GM23338 (cell line): ENCODE measurements at regions not wholly inside any gene's neighbourhood (a gene's known extent, or its start where the extent isn't known, plus 50 kb on each side); places are given as distances from the start of the nearest gene placed in this dataset.

ENCODE experiments used
- ATAC-seq: fragments of 200-7000 bp; cut with Tn5 transposase; 3 replicates; pipeline ENCODE4 v1.9.1; 2020
- DNase-seq: peaks from one replicate; pipeline ENCODE4 v3.0.0-alpha.2; 2015; ENCODE audit warnings: low spot score
- H2AFZ ChIP-seq: fragments of 200-600 bp; sonication (generic); 2 replicates; pipeline ENCODE4 v1.8.0; 2016; ENCODE audit warnings: antibody characterized with exemption, mild to moderate bottlenecking, moderate library complexity
- H3F3A ChIP-seq: fragments of 200-600 bp; sonication (generic); replicated peaks from 2 replicates; pipeline ENCODE4 v1.8.0; 2017; ENCODE audit warnings: antibody characterized with exemption, mixed run types, low read depth
- H3K27ac ChIP-seq: fragments of 200-600 bp; sonication (generic); 2 replicates; pipeline ENCODE4 v1.6.1; 2016; ENCODE audit warnings: low read depth
- H3K27me3 ChIP-seq: fragments of 200-600 bp; sonication (generic); 2 replicates; pipeline ENCODE4 v1.8.0; 2016; ENCODE audit warnings: mild to moderate bottlenecking, mixed run types, moderate library complexity; ENCODE audit not compliant: insufficient read depth
- H3K36me3 ChIP-seq: fragments of 200-600 bp; sonication (generic); 2 replicates; pipeline ENCODE4 v1.8.0; 2016; ENCODE audit warnings: mild to moderate bottlenecking; ENCODE audit not compliant: insufficient read depth
- H3K4me1 ChIP-seq: fragments of 200-600 bp; sonication (generic); 2 replicates; pipeline ENCODE4 v1.8.0; 2016; ENCODE audit warnings: mild to moderate bottlenecking, moderate library complexity; ENCODE audit not compliant: insufficient read depth
- H3K4me2 ChIP-seq: fragments of 200-600 bp; sonication (generic); 2 replicates; pipeline ENCODE4 v1.7.1; 2017; ENCODE audit warnings: mixed run types
- H3K4me3 ChIP-seq: fragments of 200-600 bp; sonication (generic); 2 replicates; pipeline ENCODE4 v1.6.1; 2016; ENCODE audit warnings: mixed run types
- H3K79me2 ChIP-seq: fragments of 200-600 bp; sonication (generic); replicated peaks from 2 replicates; pipeline ENCODE4 v1.8.0; 2017; ENCODE audit warnings: mild to moderate bottlenecking; ENCODE audit not compliant: insufficient read depth
- H3K9me2 ChIP-seq: fragments of 200-600 bp; sonication (generic); 2 replicates; pipeline ENCODE4 v1.8.0; 2017; ENCODE audit not compliant: insufficient read depth
- H4K20me1 ChIP-seq: fragments of 200-600 bp; sonication (generic); replicated peaks from 2 replicates; pipeline ENCODE4 v1.8.0; 2017; ENCODE audit warnings: mild to moderate bottlenecking; ENCODE audit not compliant: insufficient read depth
- H3K27ac Mint-ChIP-seq: 2 replicates; pipeline ENCODE4 v1.8.0; 2020; ENCODE audit warnings: inconsistent platforms, mild to moderate bottlenecking, moderate library complexity, mixed read lengths
- H3K27me3 Mint-ChIP-seq: 3 replicates; pipeline ENCODE4 v1.8.0; 2022; ENCODE audit warnings: low read depth, mild to moderate bottlenecking, moderate library complexity, mixed read lengths, inconsistent platforms; ENCODE audit not compliant: insufficient read depth, poor library complexity
- H3K36me3 Mint-ChIP-seq: 3 replicates; pipeline ENCODE4 v1.8.0; 2021; ENCODE audit warnings: low read depth, mild to moderate bottlenecking, inconsistent platforms, moderate library complexity, mixed read lengths
- H3K4me1 Mint-ChIP-seq: 3 replicates; pipeline ENCODE4 v1.8.0; 2020; ENCODE audit warnings: mild to moderate bottlenecking, inconsistent platforms, mixed read lengths
- H3K4me3 Mint-ChIP-seq: 3 replicates; pipeline ENCODE4 v1.8.0; 2021; ENCODE audit warnings: moderate library complexity, mild to moderate bottlenecking, inconsistent platforms, mixed read lengths
- H3K9me3 Mint-ChIP-seq: 3 replicates; pipeline ENCODE4 v1.8.0; 2020; ENCODE audit warnings: moderate library complexity, mild to moderate bottlenecking, inconsistent platforms, mixed read lengths
- CREB1 ChIP-seq: fragments of 250-450 bp; sonication (Bioruptor Pico); IDR thresholded peaks from 2 replicates; pipeline ENCODE4 v1.5.0; 2020; ENCODE audit warnings: low read depth, mild to moderate bottlenecking, moderate library complexity
- POLR2AphosphoS5 ChIP-seq: IDR thresholded peaks from 2 replicates; pipeline ENCODE4 v1.6.1; 2016; ENCODE audit warnings: antibody characterized with exemption, low read depth
- STAT1 ChIP-seq: IDR thresholded peaks from one replicate; pipeline ENCODE4 v1.6.1; 2016; ENCODE audit warnings: antibody characterized with exemption; ENCODE audit not compliant: unreplicated experiment
- ZNF331 ChIP-seq: fragments of 250-450 bp; sonication (Bioruptor Pico); IDR thresholded peaks from 2 replicates; pipeline ENCODE4 v1.5.0; 2020; ENCODE audit warnings: low read depth, mild to moderate bottlenecking, moderate library complexity
- TF ChIP-seq, protein P1 (sequence below): fragments of 250-450 bp; sonication (Bioruptor Pico); IDR thresholded peaks from 2 replicates; pipeline ENCODE4 v1.5.0; 2020; ENCODE audit warnings: mild to moderate bottlenecking, moderate library complexity
- TF ChIP-seq, protein P2 (sequence below): IDR thresholded peaks from one replicate; pipeline ENCODE4 v1.6.1; 2018; ENCODE audit warnings: antibody characterized with exemption; ENCODE audit not compliant: unreplicated experiment

DNA sequence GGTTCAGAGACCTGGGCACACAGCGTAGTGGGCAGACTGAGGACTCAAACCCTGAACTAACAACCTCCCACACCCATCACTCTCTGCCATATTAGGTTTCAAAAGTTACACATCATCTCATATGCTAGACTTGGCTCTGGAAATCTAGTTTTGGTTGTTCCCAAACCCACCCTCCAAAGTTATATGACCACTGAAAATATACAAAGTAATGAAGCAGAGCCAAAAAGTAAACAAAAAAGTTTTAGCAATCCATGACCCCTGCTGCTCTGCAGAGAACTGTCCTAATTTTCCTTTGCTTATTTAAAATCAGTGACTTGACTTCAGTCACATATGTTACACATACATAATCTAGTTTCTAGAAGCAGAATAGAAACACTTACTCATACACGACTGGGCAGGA is 155.6 kb upstream of the TAS2R1 start (continued):
- TF ChIP-seq, protein P1, sequence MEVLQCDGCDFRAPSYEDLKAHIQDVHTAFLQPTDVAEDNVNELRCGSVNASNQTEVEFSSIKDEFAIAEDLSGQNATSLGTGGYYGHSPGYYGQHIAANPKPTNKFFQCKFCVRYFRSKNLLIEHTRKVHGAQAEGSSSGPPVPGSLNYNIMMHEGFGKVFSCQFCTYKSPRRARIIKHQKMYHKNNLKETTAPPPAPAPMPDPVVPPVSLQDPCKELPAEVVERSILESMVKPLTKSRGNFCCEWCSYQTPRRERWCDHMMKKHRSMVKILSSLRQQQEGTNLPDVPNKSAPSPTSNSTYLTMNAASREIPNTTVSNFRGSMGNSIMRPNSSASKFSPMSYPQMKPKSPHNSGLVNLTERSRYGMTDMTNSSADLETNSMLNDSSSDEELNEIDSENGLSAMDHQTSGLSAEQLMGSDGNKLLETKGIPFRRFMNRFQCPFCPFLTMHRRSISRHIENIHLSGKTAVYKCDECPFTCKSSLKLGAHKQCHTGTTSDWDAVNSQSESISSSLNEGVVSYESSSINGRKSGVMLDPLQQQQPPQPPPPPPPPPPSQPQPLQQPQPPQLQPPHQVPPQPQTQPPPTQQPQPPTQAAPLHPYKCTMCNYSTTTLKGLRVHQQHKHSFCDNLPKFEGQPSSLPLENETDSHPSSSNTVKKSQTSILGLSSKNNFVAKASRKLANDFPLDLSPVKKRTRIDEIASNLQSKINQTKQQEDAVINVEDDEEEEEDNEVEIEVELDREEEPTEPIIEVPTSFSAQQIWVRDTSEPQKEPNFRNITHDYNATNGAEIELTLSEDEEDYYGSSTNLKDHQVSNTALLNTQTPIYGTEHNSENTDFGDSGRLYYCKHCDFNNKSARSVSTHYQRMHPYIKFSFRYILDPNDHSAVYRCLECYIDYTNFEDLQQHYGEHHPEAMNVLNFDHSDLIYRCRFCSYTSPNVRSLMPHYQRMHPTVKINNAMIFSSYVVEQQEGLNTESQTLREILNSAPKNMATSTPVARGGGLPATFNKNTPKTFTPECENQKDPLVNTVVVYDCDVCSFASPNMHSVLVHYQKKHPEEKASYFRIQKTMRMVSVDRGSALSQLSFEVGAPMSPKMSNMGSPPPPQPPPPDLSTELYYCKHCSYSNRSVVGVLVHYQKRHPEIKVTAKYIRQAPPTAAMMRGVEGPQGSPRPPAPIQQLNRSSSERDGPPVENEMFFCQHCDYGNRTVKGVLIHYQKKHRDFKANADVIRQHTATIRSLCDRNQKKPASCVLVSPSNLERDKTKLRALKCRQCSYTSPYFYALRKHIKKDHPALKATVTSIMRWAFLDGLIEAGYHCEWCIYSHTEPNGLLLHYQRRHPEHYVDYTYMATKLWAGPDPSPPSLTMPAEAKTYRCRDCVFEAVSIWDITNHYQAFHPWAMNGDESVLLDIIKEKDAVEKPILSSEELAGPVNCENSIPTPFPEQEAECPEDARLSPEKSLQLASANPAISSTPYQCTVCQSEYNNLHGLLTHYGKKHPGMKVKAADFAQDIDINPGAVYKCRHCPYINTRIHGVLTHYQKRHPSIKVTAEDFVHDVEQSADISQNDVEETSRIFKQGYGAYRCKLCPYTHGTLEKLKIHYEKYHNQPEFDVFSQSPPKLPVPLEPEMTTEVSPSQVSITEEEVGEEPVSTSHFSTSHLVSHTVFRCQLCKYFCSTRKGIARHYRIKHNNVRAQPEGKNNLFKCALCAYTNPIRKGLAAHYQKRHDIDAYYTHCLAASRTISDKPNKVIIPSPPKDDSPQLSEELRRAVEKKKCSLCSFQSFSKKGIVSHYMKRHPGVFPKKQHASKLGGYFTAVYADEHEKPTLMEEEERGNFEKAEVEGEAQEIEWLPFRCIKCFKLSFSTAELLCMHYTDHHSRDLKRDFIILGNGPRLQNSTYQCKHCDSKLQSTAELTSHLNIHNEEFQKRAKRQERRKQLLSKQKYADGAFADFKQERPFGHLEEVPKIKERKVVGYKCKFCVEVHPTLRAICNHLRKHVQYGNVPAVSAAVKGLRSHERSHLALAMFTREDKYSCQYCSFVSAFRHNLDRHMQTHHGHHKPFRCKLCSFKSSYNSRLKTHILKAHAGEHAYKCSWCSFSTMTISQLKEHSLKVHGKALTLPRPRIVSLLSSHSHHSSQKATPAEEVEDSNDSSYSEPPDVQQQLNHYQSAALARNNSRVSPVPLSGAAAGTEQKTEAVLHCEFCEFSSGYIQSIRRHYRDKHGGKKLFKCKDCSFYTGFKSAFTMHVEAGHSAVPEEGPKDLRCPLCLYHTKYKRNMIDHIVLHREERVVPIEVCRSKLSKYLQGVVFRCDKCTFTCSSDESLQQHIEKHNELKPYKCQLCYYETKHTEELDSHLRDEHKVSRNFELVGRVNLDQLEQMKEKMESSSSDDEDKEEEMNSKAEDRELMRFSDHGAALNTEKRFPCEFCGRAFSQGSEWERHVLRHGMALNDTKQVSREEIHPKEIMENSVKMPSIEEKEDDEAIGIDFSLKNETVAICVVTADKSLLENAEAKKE, result no peak
- no peak for TF ChIP-seq POLR2AphosphoS5
- TF ChIP-seq ZNF331 (CRISPR knock-in tag), result no peak
- TF ChIP-seq STAT1, result no peak
- TF ChIP-seq CREB1 (CRISPR knock-in tag), result no peak
- TF ChIP-seq, protein P2, sequence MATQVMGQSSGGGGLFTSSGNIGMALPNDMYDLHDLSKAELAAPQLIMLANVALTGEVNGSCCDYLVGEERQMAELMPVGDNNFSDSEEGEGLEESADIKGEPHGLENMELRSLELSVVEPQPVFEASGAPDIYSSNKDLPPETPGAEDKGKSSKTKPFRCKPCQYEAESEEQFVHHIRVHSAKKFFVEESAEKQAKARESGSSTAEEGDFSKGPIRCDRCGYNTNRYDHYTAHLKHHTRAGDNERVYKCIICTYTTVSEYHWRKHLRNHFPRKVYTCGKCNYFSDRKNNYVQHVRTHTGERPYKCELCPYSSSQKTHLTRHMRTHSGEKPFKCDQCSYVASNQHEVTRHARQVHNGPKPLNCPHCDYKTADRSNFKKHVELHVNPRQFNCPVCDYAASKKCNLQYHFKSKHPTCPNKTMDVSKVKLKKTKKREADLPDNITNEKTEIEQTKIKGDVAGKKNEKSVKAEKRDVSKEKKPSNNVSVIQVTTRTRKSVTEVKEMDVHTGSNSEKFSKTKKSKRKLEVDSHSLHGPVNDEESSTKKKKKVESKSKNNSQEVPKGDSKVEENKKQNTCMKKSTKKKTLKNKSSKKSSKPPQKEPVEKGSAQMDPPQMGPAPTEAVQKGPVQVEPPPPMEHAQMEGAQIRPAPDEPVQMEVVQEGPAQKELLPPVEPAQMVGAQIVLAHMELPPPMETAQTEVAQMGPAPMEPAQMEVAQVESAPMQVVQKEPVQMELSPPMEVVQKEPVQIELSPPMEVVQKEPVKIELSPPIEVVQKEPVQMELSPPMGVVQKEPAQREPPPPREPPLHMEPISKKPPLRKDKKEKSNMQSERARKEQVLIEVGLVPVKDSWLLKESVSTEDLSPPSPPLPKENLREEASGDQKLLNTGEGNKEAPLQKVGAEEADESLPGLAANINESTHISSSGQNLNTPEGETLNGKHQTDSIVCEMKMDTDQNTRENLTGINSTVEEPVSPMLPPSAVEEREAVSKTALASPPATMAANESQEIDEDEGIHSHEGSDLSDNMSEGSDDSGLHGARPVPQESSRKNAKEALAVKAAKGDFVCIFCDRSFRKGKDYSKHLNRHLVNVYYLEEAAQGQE, result no peak

DNA sequence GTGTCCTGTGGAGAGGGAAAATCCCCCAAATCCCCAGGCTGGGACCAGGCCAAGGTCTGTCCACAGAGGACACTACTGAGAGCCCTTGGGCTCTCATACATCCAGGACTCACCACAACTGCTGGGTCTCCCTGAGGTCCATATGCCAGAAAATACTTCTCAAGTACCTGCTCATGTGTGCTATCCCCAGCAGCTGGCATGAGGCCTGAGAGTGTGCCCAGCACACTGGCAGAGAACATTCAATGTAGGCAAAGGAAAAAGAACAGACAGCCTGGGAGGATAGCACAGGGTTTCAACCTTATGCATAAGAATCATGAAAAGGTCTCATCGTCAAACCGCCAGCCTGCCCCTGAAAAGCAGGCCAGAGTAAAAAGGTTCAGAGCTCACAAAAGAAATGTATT is 154.1 kb upstream of the TAS2R1 start:
- Histone ChIP-seq H3K4me2 (no peak overlapping the region), H3K79me2 (no peaks in the 10 kb centered on the region), H3K9me2 (no peaks in the 10 kb centered on the region), H3K27me3 (no peaks in the 10 kb centered on the region), H3F3A (no peaks in the 10 kb centered on the region), H4K20me1 (no peaks in the 10 kb centered on the region), H2AFZ (no peak overlapping the region), H3K36me3 (no peaks in the 10 kb centered on the region), H3K27ac (no peak overlapping the region), H3K4me1 (peaks cover 6% of the 10 kb centered on the region; the same call in 1 of the 2 replicates), H3K4me3 (no peak overlapping the region)
- peaks cover 4% of the 10 kb centered on the region for H3K4me1 Mint-ChIP-seq
- peaks cover 3% of the 10 kb centered on the region; the same call in 1 of the 3 replicates for H3K36me3 Mint-ChIP-seq
- DNase-seq (no peak), ATAC-seq (no peak)
- H3K4me3 Mint-ChIP-seq, result no peak overlapping the region
- peaks cover 4% of the 10 kb centered on the region for H3K9me3 Mint-ChIP-seq
- H3K27me3 Mint-ChIP-seq, result no peaks in the 10 kb centered on the region
- no peak overlapping the region for H3K27ac Mint-ChIP-seq
- TF ChIP-seq POLR2AphosphoS5 (no peak), STAT1 (no peak)
- TF ChIP-seq, protein P1, result no peak
